ENCODE measurements at regions not wholly inside any gene's neighbourhood (a gene's known extent, or its start where the extent isn't known, plus 50 kb on each side); places are given as distances from the start of the nearest gene placed in this dataset.

GRCh38 chr5:30693326-30693725 is 500.2 kb upstream of the CDH6 start:
- Histone ChIP-seq H3K23ac (ENCODE audit: low read length in 2 of 2) (no peak overlapping the region), H2BK120ac (ENCODE audit: low read depth, low read length) (no peak overlapping the region), H2BK5ac (ENCODE audit: low read depth, low read length, poor library complexity, severe bottlenecking) (no peak overlapping the region), H3K79me1 (replicated peaks; ENCODE audit: low read length, poor library complexity, severe bottlenecking) (no peaks in the 10 kb centered on the region), H3K9me3 (ENCODE audit: control insufficient read depth, low read length) (peaks cover 5% of the 10 kb centered on the region), H4K91ac (ENCODE audit: low read length) (no peak overlapping the region), H2BK12ac (ENCODE audit: low read length in 2 of 2) (no peak overlapping the region), H2AK5ac (ENCODE audit: low read length, severe bottlenecking) (no peak overlapping the region), H3K4me3 (ENCODE audit: insufficient read depth in 1 of 2, low read depth in 1 of 2, low read length in 2 of 2) (no peak overlapping the region), H4K8ac (ENCODE audit: low read length) (no peak overlapping the region), H3K4me1 (ENCODE audit: control insufficient read depth, insufficient read depth, low read depth, low read length) (no peaks in the 10 kb centered on the region), H3K9ac (ENCODE audit: low read length) (no peak overlapping the region), H2AFZ (ENCODE audit: low read depth, low read length) (no peak overlapping the region), H3K27me3 (ENCODE audit: control insufficient read depth in 1 of 2, insufficient read depth in 1 of 2, low read length in 2 of 2) (no peaks in the 10 kb centered on the region), H2BK15ac (ENCODE audit: low read depth, poor library complexity, severe bottlenecking) (no peak overlapping the region), H3K36me3 (ENCODE audit: control insufficient read depth in 1 of 2, insufficient read depth in 2 of 2, low read depth in 1 of 2, low read length in 2 of 2) (no peaks in the 10 kb centered on the region), H3K14ac (ENCODE audit: low read length in 2 of 2) (no peak overlapping the region), H3K4ac (ENCODE audit: low read depth in 1 of 2, low read length in 2 of 2) (no peak overlapping the region), H3K27ac (ENCODE audit: low read length, poor library complexity, severe bottlenecking) (no peak overlapping the region), H3K4me2 (ENCODE audit: low read length, poor library complexity, severe bottlenecking) (no peak overlapping the region), H3K18ac (ENCODE audit: low read depth in 1 of 2, low read length in 2 of 2) (no peak overlapping the region)
- WGBS, result no CpG with 5 or more reads among the region's 2 CpGs
- no peak for DNase-seq

- Histone ChIP-seq H4K8ac (ENCODE audit: low read length) (no peak overlapping the region), H3K9me3 (ENCODE audit: control insufficient read depth, low read length) (peaks cover 5% of the 10 kb centered on the region), H3K4me2 (ENCODE audit: low read length, poor library complexity, severe bottlenecking) (no peak overlapping the region), H3K27me3 (ENCODE audit: control insufficient read depth in 1 of 2, insufficient read depth in 1 of 2, low read length in 2 of 2) (no peaks in the 10 kb centered on the region), H3K36me3 (ENCODE audit: control insufficient read depth in 1 of 2, insufficient read depth in 2 of 2, low read depth in 1 of 2, low read length in 2 of 2) (no peaks in the 10 kb centered on the region), H3K18ac (ENCODE audit: low read depth in 1 of 2, low read length in 2 of 2) (no peak overlapping the region), H3K27ac (ENCODE audit: low read length, poor library complexity, severe bottlenecking) (no peak overlapping the region), H3K79me1 (replicated peaks; ENCODE audit: low read length, poor library complexity, severe bottlenecking) (no peaks in the 10 kb centered on the region), H3K4ac (ENCODE audit: low read depth in 1 of 2, low read length in 2 of 2) (no peak overlapping the region), H3K14ac (ENCODE audit: low read length in 2 of 2) (no peak overlapping the region), H3K23ac (ENCODE audit: low read length in 2 of 2) (no peak overlapping the region), H2AK5ac (ENCODE audit: low read length, severe bottlenecking) (no peak overlapping the region), H2BK5ac (ENCODE audit: low read depth, low read length, poor library complexity, severe bottlenecking) (no peak overlapping the region), H2AFZ (ENCODE audit: low read depth, low read length) (no peak overlapping the region), H3K9ac (ENCODE audit: low read length) (no peak overlapping the region), H3K4me1 (ENCODE audit: control insufficient read depth, insufficient read depth, low read depth, low read length) (no peaks in the 10 kb centered on the region), H2BK15ac (ENCODE audit: low read depth, poor library complexity, severe bottlenecking) (no peak overlapping the region), H2BK120ac (ENCODE audit: low read depth, low read length) (no peak overlapping the region), H4K91ac (ENCODE audit: low read length) (no peak overlapping the region), H3K4me3 (ENCODE audit: insufficient read depth in 1 of 2, low read depth in 1 of 2, low read length in 2 of 2) (no peak overlapping the region), H2BK12ac (ENCODE audit: low read length in 2 of 2) (no peak overlapping the region)
- DNase-seq, result no peak
- 84% methylated on average over 8 of the region's 8 CpGs for WGBS
Measured at GRCh38 chr5:30690931-30691330, 502.6 kb upstream of the CDH6 start.

DNA sequence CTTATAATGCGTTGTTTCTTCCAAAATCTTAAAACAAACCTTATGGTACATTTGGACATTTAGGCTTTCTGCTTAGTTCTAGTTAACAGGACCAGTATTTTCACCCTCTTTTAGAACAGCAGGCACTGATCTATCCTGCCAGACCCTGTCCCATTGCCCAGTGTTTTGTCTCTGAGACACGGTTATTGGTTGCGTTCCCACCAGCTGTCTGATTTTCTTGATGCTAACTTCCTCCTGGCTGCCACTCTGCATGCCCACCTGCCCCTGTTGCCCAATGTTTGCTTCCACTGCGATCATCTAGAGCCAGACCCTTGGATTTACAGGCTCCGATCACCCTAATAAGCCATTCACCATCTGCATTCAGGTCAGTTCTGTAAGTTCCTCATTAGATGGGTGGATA is 506.0 kb upstream of the CDH6 start:
- no peak overlapping the region for H3K27ac ChIP-seq (ENCODE audit: low read length, poor library complexity, severe bottlenecking)
- no peak overlapping the region for H3K4me2 ChIP-seq (ENCODE audit: low read length, poor library complexity, severe bottlenecking)
- H2BK120ac ChIP-seq (ENCODE audit: low read depth, low read length), result no peak overlapping the region
- H2BK12ac ChIP-seq (ENCODE audit: low read length in 2 of 2), result no peak overlapping the region
- no peak overlapping the region for H4K8ac ChIP-seq (ENCODE audit: low read length)
- no peak overlapping the region for H2AK5ac ChIP-seq (ENCODE audit: low read length, severe bottlenecking)
- no peaks in the 10 kb centered on the region for H3K79me1 ChIP-seq (replicated peaks; ENCODE audit: low read length, poor library complexity, severe bottlenecking)
- H3K23ac ChIP-seq (ENCODE audit: low read length in 2 of 2), result no peak overlapping the region
- no peak overlapping the region for H3K4me3 ChIP-seq (ENCODE audit: insufficient read depth in 1 of 2, low read depth in 1 of 2, low read length in 2 of 2)
- no peak overlapping the region for H3K14ac ChIP-seq (ENCODE audit: low read length in 2 of 2)
- H3K27me3 ChIP-seq (ENCODE audit: control insufficient read depth in 1 of 2, insufficient read depth in 1 of 2, low read length in 2 of 2), result no peaks in the 10 kb centered on the region
- peaks cover 2% of the 10 kb centered on the region for H3K9me3 ChIP-seq (ENCODE audit: control insufficient read depth, low read length)
- H3K18ac ChIP-seq (ENCODE audit: low read depth in 1 of 2, low read length in 2 of 2), result no peak overlapping the region
- H2AFZ ChIP-seq (ENCODE audit: low read depth, low read length), result no peak overlapping the region
- H3K36me3 ChIP-seq (ENCODE audit: control insufficient read depth in 1 of 2, insufficient read depth in 2 of 2, low read depth in 1 of 2, low read length in 2 of 2), result no peaks in the 10 kb centered on the region
- H2BK15ac ChIP-seq (ENCODE audit: low read depth, poor library complexity, severe bottlenecking), result no peak overlapping the region
- H3K9ac ChIP-seq (ENCODE audit: low read length), result no peak overlapping the region
- WGBS, result 94% methylated on average over 4 of the region's 5 CpGs
- DNase-seq, result no peak
- H3K4me1 ChIP-seq (ENCODE audit: control insufficient read depth, insufficient read depth, low read depth, low read length), result no peaks in the 10 kb centered on the region
- no peak overlapping the region for H3K4ac ChIP-seq (ENCODE audit: low read depth in 1 of 2, low read length in 2 of 2)
- H4K91ac ChIP-seq (ENCODE audit: low read length), result no peak overlapping the region
- no peak overlapping the region for H2BK5ac ChIP-seq (ENCODE audit: low read depth, low read length, poor library complexity, severe bottlenecking)

GRCh38 chr5:30686530-30686929 is 507.0 kb upstream of the CDH6 start:
- no peak overlapping the region for H2AFZ ChIP-seq (ENCODE audit: low read depth, low read length)
- no peak overlapping the region for H3K4me2 ChIP-seq (ENCODE audit: low read length, poor library complexity, severe bottlenecking)
- H3K79me1 ChIP-seq (replicated peaks; ENCODE audit: low read length, poor library complexity, severe bottlenecking), result no peaks in the 10 kb centered on the region
- H2AK5ac ChIP-seq (ENCODE audit: low read length, severe bottlenecking), result no peak overlapping the region
- no peaks in the 10 kb centered on the region for H3K36me3 ChIP-seq (ENCODE audit: control insufficient read depth in 1 of 2, insufficient read depth in 2 of 2, low read depth in 1 of 2, low read length in 2 of 2)
- H3K18ac ChIP-seq (ENCODE audit: low read depth in 1 of 2, low read length in 2 of 2), result no peak overlapping the region
- no peak overlapping the region for H3K4ac ChIP-seq (ENCODE audit: low read depth in 1 of 2, low read length in 2 of 2)
- no peak overlapping the region for H3K23ac ChIP-seq (ENCODE audit: low read length in 2 of 2)
- H3K27me3 ChIP-seq (ENCODE audit: control insufficient read depth in 1 of 2, insufficient read depth in 1 of 2, low read length in 2 of 2), result no peaks in the 10 kb centered on the region
- no peak overlapping the region for H2BK120ac ChIP-seq (ENCODE audit: low read depth, low read length)
- no peak overlapping the region for H4K91ac ChIP-seq (ENCODE audit: low read length)
- WGBS, result 0% methylated on average over 1 of the region's 2 CpGs
- H3K14ac ChIP-seq (ENCODE audit: low read length in 2 of 2), result no peak overlapping the region
- DNase-seq, result no peak
- no peak overlapping the region for H3K9ac ChIP-seq (ENCODE audit: low read length)
- H2BK12ac ChIP-seq (ENCODE audit: low read length in 2 of 2), result no peak overlapping the region
- no peak overlapping the region for H3K27ac ChIP-seq (ENCODE audit: low read length, poor library complexity, severe bottlenecking)
- H2BK5ac ChIP-seq (ENCODE audit: low read depth, low read length, poor library complexity, severe bottlenecking), result no peak overlapping the region
- H3K4me3 ChIP-seq (ENCODE audit: insufficient read depth in 1 of 2, low read depth in 1 of 2, low read length in 2 of 2), result no peak overlapping the region
- H2BK15ac ChIP-seq (ENCODE audit: low read depth, poor library complexity, severe bottlenecking), result no peak overlapping the region
- H4K8ac ChIP-seq (ENCODE audit: low read length), result no peak overlapping the region
- H3K4me1 ChIP-seq (ENCODE audit: control insufficient read depth, insufficient read depth, low read depth, low read length), result no peaks in the 10 kb centered on the region
- H3K9me3 ChIP-seq (ENCODE audit: control insufficient read depth, low read length), result no peaks in the 10 kb centered on the region
